ENCODE measurements at regions not wholly inside any gene's neighbourhood (a gene's known extent, or its start where the extent isn't known, plus 50 kb on each side); places are given as distances from the start of the nearest gene placed in this dataset.

GRCh38 chr9:109705515-109705914, 74.5 kb upstream of the PALM2AKAP2 start:
- no peaks in the 10 kb centered on the region for H3K36me3 ChIP-seq (ENCODE audit: insufficient read depth, low read length)
- H3K9ac ChIP-seq (ENCODE audit: low read length) = no peak overlapping the region
- no peak overlapping the region for H2AFZ ChIP-seq (ENCODE audit: low read length)
- H3K4me2 ChIP-seq (ENCODE audit: low read depth, low read length, poor library complexity, severe bottlenecking) = no peak overlapping the region
- H3K79me2 ChIP-seq (ENCODE audit: low read length) = no peaks in the 10 kb centered on the region
- no peaks in the 10 kb centered on the region for H3K9me3 ChIP-seq (ENCODE audit: low read length)
- H3K4me3 ChIP-seq (ENCODE audit: low read length) = no peak overlapping the region
- no peaks in the 10 kb centered on the region for H4K20me1 ChIP-seq (ENCODE audit: insufficient read depth, low read depth, low read length)
- no peaks in the 10 kb centered on the region for H3K9me2 ChIP-seq (replicated peaks; ENCODE audit: insufficient read depth, low read length)
- no peak overlapping the region for H3K27ac ChIP-seq (ENCODE audit: low read length)
- DNase-seq = no peak
- no peaks in the 10 kb centered on the region for H3K4me1 ChIP-seq (ENCODE audit: low read length)
- no peaks in the 10 kb centered on the region for H3K27me3 ChIP-seq (ENCODE audit: low read length)

- Histone ChIP-seq H3K4me2 (ENCODE audit: low read depth, low read length, poor library complexity, severe bottlenecking) (no peak overlapping the region), H3K27ac (ENCODE audit: low read length) (no peak overlapping the region), H3K9me3 (ENCODE audit: low read length) (no peaks in the 10 kb centered on the region), H3K79me2 (ENCODE audit: low read length) (no peaks in the 10 kb centered on the region), H3K36me3 (ENCODE audit: insufficient read depth, low read length) (no peaks in the 10 kb centered on the region), H3K4me3 (ENCODE audit: low read length) (no peak overlapping the region), H3K9ac (ENCODE audit: low read length) (no peak overlapping the region), H2AFZ (ENCODE audit: low read length) (no peak overlapping the region), H3K9me2 (replicated peaks; ENCODE audit: insufficient read depth, low read length) (no peaks in the 10 kb centered on the region), H3K4me1 (ENCODE audit: low read length) (no peaks in the 10 kb centered on the region), H4K20me1 (ENCODE audit: insufficient read depth, low read depth, low read length) (no peaks in the 10 kb centered on the region), H3K27me3 (ENCODE audit: low read length) (no peaks in the 10 kb centered on the region)
- DNase-seq = no peak
These were observed 72.6 kb upstream of the PALM2AKAP2 start for GRCh38 chr9:109707355-109707754.

GRCh38 chr9:109708451-109708945, 71.5 kb upstream of the PALM2AKAP2 start:
- Histone ChIP-seq H2AFZ (ENCODE audit: low read length) (no peak overlapping the region), H3K9ac (ENCODE audit: low read length) (no peak overlapping the region), H3K9me3 (ENCODE audit: low read length) (no peaks in the 10 kb centered on the region), H3K36me3 (ENCODE audit: insufficient read depth, low read length) (no peaks in the 10 kb centered on the region), H3K9me2 (replicated peaks; ENCODE audit: insufficient read depth, low read length) (no peaks in the 10 kb centered on the region), H3K79me2 (ENCODE audit: low read length) (no peaks in the 10 kb centered on the region), H3K4me3 (ENCODE audit: low read length) (no peak overlapping the region), H3K27me3 (ENCODE audit: low read length) (no peaks in the 10 kb centered on the region), H3K4me2 (ENCODE audit: low read depth, low read length, poor library complexity, severe bottlenecking) (no peak overlapping the region), H3K27ac (ENCODE audit: low read length) (no peak overlapping the region), H3K4me1 (ENCODE audit: low read length) (no peaks in the 10 kb centered on the region), H4K20me1 (ENCODE audit: insufficient read depth, low read depth, low read length) (no peaks in the 10 kb centered on the region)
- DNase-seq = no peak

- Histone ChIP-seq H3K27me3 (ENCODE audit: low read length) (no peaks in the 10 kb centered on the region), H4K20me1 (ENCODE audit: insufficient read depth, low read depth, low read length) (no peaks in the 10 kb centered on the region), H3K4me2 (ENCODE audit: low read depth, low read length, poor library complexity, severe bottlenecking) (no peak overlapping the region), H3K4me1 (ENCODE audit: low read length) (no peaks in the 10 kb centered on the region), H3K9ac (ENCODE audit: low read length) (no peak overlapping the region), H2AFZ (ENCODE audit: low read length) (no peak overlapping the region), H3K9me3 (ENCODE audit: low read length) (no peaks in the 10 kb centered on the region), H3K9me2 (replicated peaks; ENCODE audit: insufficient read depth, low read length) (no peaks in the 10 kb centered on the region), H3K4me3 (ENCODE audit: low read length) (no peak overlapping the region), H3K79me2 (ENCODE audit: low read length) (no peaks in the 10 kb centered on the region), H3K36me3 (ENCODE audit: insufficient read depth, low read length) (no peaks in the 10 kb centered on the region), H3K27ac (ENCODE audit: low read length) (no peak overlapping the region)
- DNase-seq = no peak
These were observed 70.1 kb upstream of the PALM2AKAP2 start for GRCh38 chr9:109709866-109710265.

- H3K27ac ChIP-seq (ENCODE audit: low read length) = no peak overlapping the region
- no peak overlapping the region for H3K4me3 ChIP-seq (ENCODE audit: low read length)
- no peaks in the 10 kb centered on the region for H4K20me1 ChIP-seq (ENCODE audit: insufficient read depth, low read depth, low read length)
- DNase-seq = no peak
- no peaks in the 10 kb centered on the region for H3K4me1 ChIP-seq (ENCODE audit: low read length)
- no peaks in the 10 kb centered on the region for H3K27me3 ChIP-seq (ENCODE audit: low read length)
- no peak overlapping the region for H2AFZ ChIP-seq (ENCODE audit: low read length)
- no peaks in the 10 kb centered on the region for H3K79me2 ChIP-seq (ENCODE audit: low read length)
- no peaks in the 10 kb centered on the region for H3K9me2 ChIP-seq (replicated peaks; ENCODE audit: insufficient read depth, low read length)
- no peaks in the 10 kb centered on the region for H3K36me3 ChIP-seq (ENCODE audit: insufficient read depth, low read length)
- no peaks in the 10 kb centered on the region for H3K9me3 ChIP-seq (ENCODE audit: low read length)
- H3K9ac ChIP-seq (ENCODE audit: low read length) = no peak overlapping the region
- no peak overlapping the region for H3K4me2 ChIP-seq (ENCODE audit: low read depth, low read length, poor library complexity, severe bottlenecking)
These were observed 69.2 kb upstream of the PALM2AKAP2 start for GRCh38 chr9:109710830-109711229.

GRCh38 chr9:109715344-109715743, 64.7 kb upstream of the PALM2AKAP2 start:
- H3K79me2 ChIP-seq (ENCODE audit: low read length) = no peaks in the 10 kb centered on the region
- no peak overlapping the region for H3K9ac ChIP-seq (ENCODE audit: low read length)
- H3K27ac ChIP-seq (ENCODE audit: low read length) = no peak overlapping the region
- no peak overlapping the region for H2AFZ ChIP-seq (ENCODE audit: low read length)
- H3K4me1 ChIP-seq (ENCODE audit: low read length) = no peaks in the 10 kb centered on the region
- H3K36me3 ChIP-seq (ENCODE audit: insufficient read depth, low read length) = no peaks in the 10 kb centered on the region
- H3K27me3 ChIP-seq (ENCODE audit: low read length) = no peaks in the 10 kb centered on the region
- no peaks in the 10 kb centered on the region for H3K9me2 ChIP-seq (replicated peaks; ENCODE audit: insufficient read depth, low read length)
- no peaks in the 10 kb centered on the region for H3K9me3 ChIP-seq (ENCODE audit: low read length)
- no peak overlapping the region for H3K4me2 ChIP-seq (ENCODE audit: low read depth, low read length, poor library complexity, severe bottlenecking)
- H4K20me1 ChIP-seq (ENCODE audit: insufficient read depth, low read depth, low read length) = no peaks in the 10 kb centered on the region
- H3K4me3 ChIP-seq (ENCODE audit: low read length) = no peak overlapping the region
- no peak for DNase-seq

GRCh38 chr9:109716631-109717030, 63.4 kb upstream of the PALM2AKAP2 start:
- H3K9me2 ChIP-seq (replicated peaks; ENCODE audit: insufficient read depth, low read length) = no peaks in the 10 kb centered on the region
- H3K9me3 ChIP-seq (ENCODE audit: low read length) = no peaks in the 10 kb centered on the region
- no peak overlapping the region for H3K4me3 ChIP-seq (ENCODE audit: low read length)
- H4K20me1 ChIP-seq (ENCODE audit: insufficient read depth, low read depth, low read length) = no peaks in the 10 kb centered on the region
- H3K9ac ChIP-seq (ENCODE audit: low read length) = no peak overlapping the region
- no peak overlapping the region for H2AFZ ChIP-seq (ENCODE audit: low read length)
- H3K27ac ChIP-seq (ENCODE audit: low read length) = no peak overlapping the region
- H3K4me2 ChIP-seq (ENCODE audit: low read depth, low read length, poor library complexity, severe bottlenecking) = no peak overlapping the region
- H3K4me1 ChIP-seq (ENCODE audit: low read length) = no peaks in the 10 kb centered on the region
- no peaks in the 10 kb centered on the region for H3K27me3 ChIP-seq (ENCODE audit: low read length)
- DNase-seq = no peak
- no peaks in the 10 kb centered on the region for H3K36me3 ChIP-seq (ENCODE audit: insufficient read depth, low read length)
- H3K79me2 ChIP-seq (ENCODE audit: low read length) = no peaks in the 10 kb centered on the region

GRCh38 chr9:109717342-109717741, 62.7 kb upstream of the PALM2AKAP2 start:
- H3K4me1 ChIP-seq (ENCODE audit: low read length) = no peaks in the 10 kb centered on the region
- no peak overlapping the region for H3K9ac ChIP-seq (ENCODE audit: low read length)
- H3K27ac ChIP-seq (ENCODE audit: low read length) = no peak overlapping the region
- no peaks in the 10 kb centered on the region for H3K27me3 ChIP-seq (ENCODE audit: low read length)
- no peaks in the 10 kb centered on the region for H3K9me2 ChIP-seq (replicated peaks; ENCODE audit: insufficient read depth, low read length)
- H3K4me2 ChIP-seq (ENCODE audit: low read depth, low read length, poor library complexity, severe bottlenecking) = no peak overlapping the region
- no peak for DNase-seq
- no peaks in the 10 kb centered on the region for H3K36me3 ChIP-seq (ENCODE audit: insufficient read depth, low read length)
- no peak overlapping the region for H2AFZ ChIP-seq (ENCODE audit: low read length)
- no peaks in the 10 kb centered on the region for H3K79me2 ChIP-seq (ENCODE audit: low read length)
- H4K20me1 ChIP-seq (ENCODE audit: insufficient read depth, low read depth, low read length) = no peaks in the 10 kb centered on the region
- no peaks in the 10 kb centered on the region for H3K9me3 ChIP-seq (ENCODE audit: low read length)
- no peak overlapping the region for H3K4me3 ChIP-seq (ENCODE audit: low read length)

- H3K27me3 ChIP-seq (ENCODE audit: low read length) = no peaks in the 10 kb centered on the region
- H3K4me1 ChIP-seq (ENCODE audit: low read length) = no peaks in the 10 kb centered on the region
- H4K20me1 ChIP-seq (ENCODE audit: insufficient read depth, low read depth, low read length) = no peaks in the 10 kb centered on the region
- DNase-seq = no peak
- no peak overlapping the region for H2AFZ ChIP-seq (ENCODE audit: low read length)
- no peak overlapping the region for H3K4me3 ChIP-seq (ENCODE audit: low read length)
- H3K36me3 ChIP-seq (ENCODE audit: insufficient read depth, low read length) = no peaks in the 10 kb centered on the region
- no peaks in the 10 kb centered on the region for H3K79me2 ChIP-seq (ENCODE audit: low read length)
- H3K27ac ChIP-seq (ENCODE audit: low read length) = no peak overlapping the region
- no peak overlapping the region for H3K9ac ChIP-seq (ENCODE audit: low read length)
- H3K9me3 ChIP-seq (ENCODE audit: low read length) = no peaks in the 10 kb centered on the region
- H3K9me2 ChIP-seq (replicated peaks; ENCODE audit: insufficient read depth, low read length) = no peaks in the 10 kb centered on the region
- H3K4me2 ChIP-seq (ENCODE audit: low read depth, low read length, poor library complexity, severe bottlenecking) = no peak overlapping the region
These were observed 61.1 kb upstream of the PALM2AKAP2 start for GRCh38 chr9:109718861-109719260.
